Hematopoietic multipotent progenitor cell treated with erythropoietin and hydrocortisone succinate and interleukin-3 and kit ligand, for 17 days (in vitro differentiated cells): ENCODE measurements at regions not wholly inside any gene's neighbourhood (a gene's known extent, or its start where the extent isn't known, plus 50 kb on each side); places are given as distances from the start of the nearest gene placed in this dataset.
"Not testable (repeated sequence)": the region's sequence is repeated elsewhere in the genome, so short reads cannot be mapped to it uniquely, and the experiment has no call there.

Experiments
- DNase-seq: peaks from one replicate; pipeline ENCODE4 v3.0.0-alpha.2; 2015; ENCODE audit warnings: low spot score

DNA sequence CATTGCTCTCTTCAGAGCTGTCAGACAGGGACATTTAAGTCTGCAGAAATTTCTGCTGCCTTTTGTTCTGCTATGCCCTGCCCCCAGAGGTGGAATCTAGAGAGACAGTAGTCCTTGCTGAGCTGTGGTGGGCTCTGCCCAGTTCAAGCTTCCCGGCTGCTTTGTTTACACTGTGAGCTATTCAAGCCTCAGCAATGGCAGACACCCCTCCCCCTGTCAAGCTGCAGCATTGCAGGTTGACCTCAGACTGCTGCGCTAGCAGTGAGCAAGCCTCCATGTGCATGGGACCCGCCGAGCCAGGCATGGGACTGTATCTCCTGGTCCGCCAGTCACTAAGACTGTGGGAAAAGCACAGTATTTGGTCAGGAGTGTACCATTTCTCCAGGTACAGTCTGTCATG, 53.6 kb upstream of the MAPK10 start:
- DNase-seq, result not testable (repeated sequence)

DNA sequence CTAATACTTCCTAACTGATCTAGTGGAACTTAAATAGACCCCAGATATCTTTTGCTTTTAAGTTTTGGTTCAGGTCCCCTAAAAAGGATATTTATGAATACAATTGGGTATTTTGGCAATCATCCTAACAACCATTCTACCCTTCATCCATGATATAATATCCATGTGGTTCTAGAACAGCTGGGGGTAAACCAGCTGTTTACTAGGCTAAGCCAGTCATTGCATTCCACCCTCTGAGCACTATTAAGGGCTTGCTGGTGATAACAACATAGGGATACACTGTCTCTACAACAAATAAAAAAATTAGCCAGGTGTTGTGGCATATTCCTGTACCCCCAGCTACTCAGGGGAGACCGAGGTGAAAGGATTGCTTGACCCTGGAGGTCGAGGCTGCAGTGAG, 54.8 kb upstream of the MAPK10 start:
- no peak for DNase-seq

GRCh38 chr4:86416081-86416480, 56.2 kb upstream of the MAPK10 start:
- DNase-seq, result no peak

- no peak for DNase-seq
Observed at GRCh38 chr4:86421461-86421860, 61.6 kb upstream of the MAPK10 start.

- no peak for DNase-seq
Observed at GRCh38 chr4:86431543-86432116, 71.8 kb upstream of the MAPK10 start.

DNA sequence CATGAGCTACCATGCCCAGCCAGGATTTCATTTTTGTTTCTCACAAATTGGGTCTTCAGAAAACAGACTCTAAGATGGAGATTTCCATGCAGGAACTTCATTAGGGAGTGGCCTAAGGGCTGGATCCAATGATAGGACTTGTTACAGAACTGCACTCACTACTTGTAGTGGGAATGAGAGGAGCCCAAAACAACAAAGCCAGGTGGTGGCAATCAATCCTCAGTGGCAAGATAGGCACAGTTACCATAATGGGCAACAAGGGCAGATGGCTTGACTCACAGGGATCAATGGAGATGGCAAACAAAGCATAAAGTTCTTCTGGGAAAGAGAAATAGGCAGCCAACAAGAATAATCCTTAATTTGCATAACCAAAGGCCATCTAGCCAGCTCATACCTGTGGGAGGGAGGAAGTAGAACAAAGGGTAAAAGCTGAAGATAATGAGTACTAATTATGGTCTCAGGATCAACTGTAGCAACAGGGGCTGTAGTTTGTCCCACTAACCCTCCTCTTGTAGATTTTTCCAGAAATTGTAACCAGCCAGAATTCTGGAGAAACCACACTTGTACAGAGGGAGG, 72.8 kb upstream of the MAPK10 start:
- no peak for DNase-seq

GRCh38 chr4:86439293-86439692, 79.4 kb upstream of the MAPK10 start:
- DNase-seq, result no peak

- DNase-seq, result no peak
Observed at GRCh38 chr4:86441175-86441936, 81.5 kb upstream of the MAPK10 start.

DNA sequence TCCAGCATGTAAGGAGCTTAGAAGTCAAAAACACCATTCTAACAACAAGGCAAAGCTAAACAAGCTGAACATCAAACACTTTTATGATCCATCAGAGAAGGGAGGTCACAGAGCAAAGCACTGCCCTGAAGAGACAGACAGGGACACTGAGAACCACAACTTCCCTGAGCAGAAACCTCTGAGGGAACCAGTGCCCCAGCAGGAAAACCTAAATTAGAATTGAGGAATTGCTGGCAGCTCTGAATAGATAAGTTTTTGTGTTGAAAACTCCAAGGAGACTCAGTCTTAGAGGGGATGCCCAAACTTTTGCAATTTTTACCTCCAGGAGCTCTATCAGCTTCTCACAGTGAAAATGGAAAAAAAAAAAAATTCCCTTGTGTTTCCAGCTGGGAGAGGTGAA, 83.0 kb upstream of the MAPK10 start:
- no peak for DNase-seq

GRCh38 chr4:86443495-86443894, 83.6 kb upstream of the MAPK10 start:
- DNase-seq, result no peak

DNA sequence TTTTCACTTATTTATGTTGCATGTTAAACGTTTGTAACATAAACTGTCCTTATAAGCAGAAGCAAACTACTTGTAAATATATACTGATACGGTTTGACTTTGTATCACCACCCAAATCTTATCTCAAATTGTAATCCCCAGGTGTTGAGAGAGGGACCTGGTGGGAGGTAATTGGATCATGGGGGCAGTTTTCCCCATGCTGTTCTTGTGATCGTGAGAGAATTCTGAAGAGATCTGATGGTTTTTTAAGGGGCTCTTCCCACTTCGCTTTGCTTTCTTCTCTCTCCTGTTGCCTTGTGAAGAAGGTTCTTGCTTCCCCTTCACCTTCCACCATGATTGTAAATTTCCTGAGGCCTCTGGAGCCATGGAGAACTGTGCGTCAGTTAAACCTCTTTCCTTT, 87.1 kb upstream of the MAPK10 start:
- no peak for DNase-seq

GRCh38 chr4:86448871-86449270, 89.0 kb upstream of the MAPK10 start:
- no peak for DNase-seq

- DNase-seq, result no peak
Observed at GRCh38 chr4:86449746-86450588, 90.1 kb upstream of the MAPK10 start.

DNA sequence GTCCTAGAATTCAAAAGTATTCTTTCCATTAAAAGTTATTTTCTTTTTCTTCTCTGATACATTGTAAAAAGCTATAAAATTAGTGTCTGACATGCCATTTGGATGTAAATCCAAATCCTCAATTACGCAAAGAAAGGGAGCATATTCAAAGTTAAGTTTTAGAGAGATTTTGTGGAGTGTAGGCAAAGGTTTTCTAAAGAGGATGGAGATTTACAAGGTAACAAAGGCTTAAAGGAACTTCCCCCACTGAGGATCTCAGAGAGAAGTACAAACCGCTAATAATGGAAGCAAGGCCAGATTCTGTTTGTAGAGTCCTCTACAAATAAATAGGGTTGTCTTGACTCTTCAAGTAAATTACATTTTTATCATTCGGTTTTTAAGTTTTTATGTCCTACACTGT, 91.0 kb upstream of the MAPK10 start:
- DNase-seq, result no peak

GRCh38 chr4:86451560-86452330, 91.9 kb upstream of the MAPK10 start:
- no peak for DNase-seq

DNA sequence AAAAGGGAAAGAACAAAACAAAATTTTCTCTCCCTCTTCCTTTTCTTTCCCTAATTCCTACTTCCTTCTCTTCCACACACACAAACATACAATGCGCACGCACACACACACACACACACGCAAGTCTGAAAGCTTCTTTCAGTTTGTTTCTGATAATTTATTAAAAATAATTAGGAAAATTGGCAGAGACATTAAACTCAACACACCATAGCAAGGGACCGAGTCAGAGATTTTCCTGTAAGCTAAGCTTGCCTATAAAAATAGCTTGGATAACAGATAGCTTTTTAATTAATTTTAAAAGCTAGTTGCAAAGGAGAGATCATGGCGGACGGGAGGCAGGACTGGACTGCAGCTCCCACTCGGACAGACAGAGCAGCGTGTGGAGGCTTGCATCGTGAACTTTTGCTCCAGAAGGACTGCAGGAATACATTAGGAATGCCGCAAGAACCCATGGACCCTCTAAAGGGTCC, 92.6 kb upstream of the MAPK10 start:
- DNase-seq, result no peak

DNA sequence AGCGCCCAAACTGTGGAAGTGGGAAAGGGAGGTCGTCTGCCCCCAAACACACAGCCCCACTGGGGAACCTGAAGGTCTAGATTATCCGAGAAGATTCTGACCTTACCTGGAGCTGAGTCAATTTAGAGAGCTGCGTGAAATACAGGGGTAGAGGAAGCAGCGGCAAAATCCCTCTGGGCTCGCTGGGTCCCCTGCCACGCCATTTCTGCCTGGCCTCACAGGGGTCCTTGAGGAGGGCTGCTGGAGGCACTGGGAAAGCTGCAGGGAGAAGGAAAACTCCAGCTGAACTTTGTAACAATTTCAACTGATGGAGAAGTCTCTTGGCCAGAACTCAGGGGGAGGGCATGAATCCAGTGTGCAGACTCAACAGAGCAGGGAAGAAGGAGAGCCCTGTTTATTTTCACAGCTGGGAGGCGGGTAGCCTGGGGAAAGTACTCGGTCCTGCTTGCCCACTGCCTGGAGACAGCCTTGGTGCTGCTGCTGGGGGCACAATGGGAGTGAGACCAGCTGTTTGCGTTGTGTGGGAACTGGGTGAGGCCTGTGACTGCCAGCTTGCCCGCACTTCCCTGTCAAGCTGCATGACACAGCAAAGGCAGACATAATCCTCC, 93.2 kb upstream of the MAPK10 start:
- no peak for DNase-seq

DNA sequence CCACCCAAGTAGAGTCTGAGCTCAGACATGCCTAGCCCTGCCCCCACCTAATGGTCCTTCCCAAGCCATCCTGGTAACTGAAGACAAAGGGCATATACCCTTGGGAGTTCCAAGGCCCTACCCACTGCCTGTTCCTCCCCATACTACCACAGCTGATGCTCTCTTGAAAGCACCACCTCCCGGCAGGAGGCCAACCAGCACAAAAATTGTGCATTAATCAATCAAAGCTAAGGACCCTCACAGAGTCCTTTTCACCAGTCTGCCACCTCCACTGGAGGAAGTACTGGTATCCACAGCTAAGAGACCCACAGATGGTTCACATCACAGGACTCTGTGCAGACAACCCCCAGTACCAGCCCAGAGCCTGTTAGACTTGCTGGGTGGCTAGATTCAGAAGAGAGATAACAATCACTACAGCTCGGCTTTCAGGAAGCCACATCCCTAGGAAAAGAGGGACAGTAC, 93.8 kb upstream of the MAPK10 start:
- not testable (repeated sequence) for DNase-seq

GRCh38 chr4:86461849-86462248, 102.0 kb upstream of the MAPK10 start:
- no peak for DNase-seq

DNA sequence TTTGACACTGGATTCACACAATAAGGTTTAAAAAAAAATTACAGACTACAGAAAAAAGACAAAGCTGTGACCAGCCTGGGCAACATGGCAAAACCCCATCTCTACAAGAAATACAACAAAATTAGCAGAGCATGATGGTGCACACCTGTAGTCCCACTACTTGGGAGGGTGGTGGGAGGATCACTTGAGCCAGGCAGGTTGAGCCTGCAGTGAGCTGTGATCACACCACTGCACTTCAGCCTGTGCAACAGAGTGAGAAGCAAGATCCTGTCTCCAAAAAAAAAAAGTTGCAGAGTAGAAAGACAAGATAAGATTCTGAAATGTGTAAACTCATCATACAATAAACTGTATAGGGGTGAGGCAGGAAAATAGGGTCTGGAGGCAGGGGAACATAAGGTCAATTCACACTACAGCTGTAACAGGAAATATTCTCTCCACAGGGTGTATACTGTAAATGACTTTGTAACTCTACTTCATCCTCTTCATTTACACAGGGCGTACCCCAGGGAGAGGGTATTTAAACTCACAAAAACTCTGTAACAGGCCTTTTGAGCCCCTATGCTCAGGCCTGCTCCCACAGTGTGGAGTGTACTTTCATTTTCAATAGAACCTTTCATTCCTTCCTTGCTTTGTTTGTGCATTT, 112.6 kb upstream of the MAPK10 start:
- no peak for DNase-seq

DNA sequence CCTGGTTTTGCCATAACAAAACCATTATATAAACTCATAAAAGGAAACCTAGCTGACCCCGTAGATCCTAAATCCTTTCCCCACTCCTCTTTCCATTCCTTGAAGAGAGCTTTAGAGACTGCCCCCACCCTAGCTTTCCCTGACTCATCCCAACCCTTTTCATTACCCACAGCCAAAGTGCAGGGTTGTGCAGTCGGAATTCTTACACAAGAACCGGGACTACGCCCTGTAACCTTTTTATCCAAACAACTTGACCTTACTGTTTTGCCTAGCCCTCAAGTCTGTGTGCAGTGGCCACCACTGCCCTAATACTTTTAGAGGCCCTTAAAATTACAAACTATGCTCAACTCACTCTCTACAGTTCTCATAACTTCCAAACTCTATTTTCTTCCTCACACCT, 116.0 kb upstream of the PTPN13 start:
- DNase-seq, result not testable (repeated sequence)
